ENCODE measurements at regions not wholly inside any gene's neighbourhood (a gene's known extent, or its start where the extent isn't known, plus 50 kb on each side); places are given as distances from the start of the nearest gene placed in this dataset.

GRCh38 chr11:16603890-16604793 is 134.3 kb upstream of the C11orf58 start:
- no peak for TF ChIP-seq RXRA (IDR thresholded peaks at IDR 0.05; ENCODE audit: borderline replicate concordance, low read depth)
- TF ChIP-seq EZH2phosphoT487 (IDR thresholded peaks at IDR 0.05; ENCODE audit: borderline replicate concordance, low read depth): no peak
- no peak for TF ChIP-seq CTCF (IDR thresholded peaks at IDR 0.05)
- TF ChIP-seq FOXM1 (IDR thresholded peaks at IDR 0.05; ENCODE audit: low read depth): no peak
- no peak for TF ChIP-seq RAD21 (IDR thresholded peaks at IDR 0.05; ENCODE audit: low read length)
- no peak for TF ChIP-seq YY1 (IDR thresholded peaks at IDR 0.05; ENCODE audit: low read depth)
- TF ChIP-seq REST (IDR thresholded peaks at IDR 0.05; ENCODE audit: low read depth, low read length): no peak
- no peak for TF ChIP-seq TAF1 (IDR thresholded peaks at IDR 0.05; ENCODE audit: borderline replicate concordance, low read depth, low read length)
- no peak for TF ChIP-seq ELF1 (IDR thresholded peaks at IDR 0.05)
- no peak for TF ChIP-seq RCOR1 (IDR thresholded peaks at IDR 0.05; ENCODE audit: low read length)
- TF ChIP-seq NFIC (IDR thresholded peaks at IDR 0.05; ENCODE audit: borderline replicate concordance): no peak

Data from SK-N-SH (cell line).